ENCODE measurements at regions not wholly inside any gene's neighbourhood (a gene's known extent, or its start where the extent isn't known, plus 50 kb on each side); places are given as distances from the start of the nearest gene placed in this dataset.

GRCh38 chr4:126109836-126110235, 795.1 kb downstream of the FAT4 start:
- Histone ChIP-seq H3K27ac (ENCODE audit: extremely low read length, insufficient read depth, low read length) (no peak overlapping the region), H3K9ac (ENCODE audit: insufficient read depth, low read depth, low read length) (no peak overlapping the region), H3K79me2 (ENCODE audit: insufficient read depth, low read length) (no peaks in the 10 kb centered on the region), H4K20me1 (ENCODE audit: insufficient read depth, low read length) (no peaks in the 10 kb centered on the region), H3K4me2 (ENCODE audit: low read depth, low read length) (no peak overlapping the region), H3K9me3 (ENCODE audit: low read length) (peaks cover 27% of the 10 kb centered on the region), H2AFZ (ENCODE audit: low read length) (no peak overlapping the region), H3K4me3 (replicated peaks in 1 of 3; ENCODE audit: insufficient read depth in 1 of 3, low read depth in 2 of 3, low read length in 3 of 3) (no peak overlapping the region), H3K36me3 (replicated peaks in 1 of 2; ENCODE audit: control insufficient read depth in 1 of 2, insufficient read depth in 2 of 2, low read length in 2 of 2) (no peaks in the 10 kb centered on the region), H3K27me3 (ENCODE audit: control insufficient read depth in 1 of 2, insufficient read depth in 2 of 2, low read length in 2 of 2) (no peaks in the 10 kb centered on the region), H3K4me1 (ENCODE audit: insufficient read depth, low read length) (no peaks in the 10 kb centered on the region)
- 20% methylated on average over 2 of the region's 2 CpGs for WGBS (ENCODE audit: low lambda C conversion rate)
- TF ChIP-seq ZNF792 (CRISPR knock-in tag; IDR thresholded peaks at IDR 0.05) (no peak), E2F5 (CRISPR knock-in tag; conservative IDR thresholded peaks at IDR 0.05) (no peak), ARID5B (CRISPR knock-in tag; IDR thresholded peaks at IDR 0.05) (no peak), SRSF4 (IDR thresholded peaks at IDR 0.05; ENCODE audit: low read depth, low read length, poor library complexity, severe bottlenecking) (no peak), MAFF (IDR thresholded peaks at IDR 0.05; ENCODE audit: low read depth, low read length) (peak; percentile 55; the same call in 1 of the 2 replicates), MAFK (conservative IDR thresholded peaks at IDR 0.05 in 1 of 2, IDR thresholded peaks at IDR 0.05 in 1 of 2; ENCODE audit: low read length in 2 of 2) (peak; percentile 34 to 81; a peak in 3 of 4 replicates), MATR3 (CRISPR knock-in tag; IDR thresholded peaks at IDR 0.05) (no peak), THAP11 (CRISPR knock-in tag; IDR thresholded peaks at IDR 0.05) (no peak)
- DNase-seq (ENCODE audit: low spot score): no peak
- POLR2A ChIA-PET: no interaction called here
- CTCF ChIA-PET (ENCODE audit: low intra/inter-chr PET ratio, low total read pairs): no interaction called here
- FAIRE-seq: no peak
- intact Hi-C loops (cut with micrococcal nuclease; ENCODE audit: unreplicated experiment) (loop anchor here (10.0 kb wide), 1 partner anchor 1295 kb away; no protein-coding TSS in a partner anchor), in situ Hi-C loops (cut with HindIII; ENCODE audit: extremely low pct_ligation_motif_present, low pct_unique_long_range_greater_than_20kb) (no loop called here)
- BruUV-seq (replicated peaks): no TSS peak
- ATAC-seq: no peak
